Esophagus squamous epithelium (tissue), 4 donors: ENCODE measurements at regions not wholly inside any gene's neighbourhood (a gene's known extent, or its start where the extent isn't known, plus 50 kb on each side); places are given as distances from the start of the nearest gene placed in this dataset.

Experiments
- CTCF ChIP-seq, 6 experiments: fragments of 450-650 bp in 4 of 6; fragments of 200-600 bp in 2 of 6; sonication (generic) in 2 of 6; IDR thresholded peaks; one replicate each; pipeline ENCODE4 v1.5.1; 2016 to 2019; ENCODE audit warnings: antibody characterized with exemption in 6 of 6, mild to moderate bottlenecking in 4 of 6, moderate library complexity in 4 of 6
- POLR2A ChIP-seq, 4 donors: fragments of 450-650 bp; IDR thresholded peaks; one replicate each; pipeline ENCODE4 v1.6.1; 2017; ENCODE audit warnings: antibody characterized with exemption in 4 of 4, mild to moderate bottlenecking in 4 of 4, moderate library complexity in 3 of 4

GRCh38 chr14:98915625-98916024, 356.4 kb downstream of the BCL11B start:
- TF ChIP-seq POLR2A (IDR thresholded peaks at IDR 0.05) = no peak
- no peak for TF ChIP-seq CTCF (IDR thresholded peaks at IDR 0.05)
